GM19351 (cell line): ENCODE measurements at regions not wholly inside any gene's neighbourhood (a gene's known extent, or its start where the extent isn't known, plus 50 kb on each side); places are given as distances from the start of the nearest gene placed in this dataset.
"Not testable (repeated sequence)": the region's sequence is repeated elsewhere in the genome, so short reads cannot be mapped to it uniquely, and the experiment has no call there.

ENCODE experiments used
- ATAC-seq: cut with Tn5 transposase; IDR thresholded peaks from one replicate; pipeline ENCODE4 v1.9.1; 2021; ENCODE audit warnings: mild to moderate bottlenecking, moderate library complexity; ENCODE audit not compliant: unreplicated experiment

DNA sequence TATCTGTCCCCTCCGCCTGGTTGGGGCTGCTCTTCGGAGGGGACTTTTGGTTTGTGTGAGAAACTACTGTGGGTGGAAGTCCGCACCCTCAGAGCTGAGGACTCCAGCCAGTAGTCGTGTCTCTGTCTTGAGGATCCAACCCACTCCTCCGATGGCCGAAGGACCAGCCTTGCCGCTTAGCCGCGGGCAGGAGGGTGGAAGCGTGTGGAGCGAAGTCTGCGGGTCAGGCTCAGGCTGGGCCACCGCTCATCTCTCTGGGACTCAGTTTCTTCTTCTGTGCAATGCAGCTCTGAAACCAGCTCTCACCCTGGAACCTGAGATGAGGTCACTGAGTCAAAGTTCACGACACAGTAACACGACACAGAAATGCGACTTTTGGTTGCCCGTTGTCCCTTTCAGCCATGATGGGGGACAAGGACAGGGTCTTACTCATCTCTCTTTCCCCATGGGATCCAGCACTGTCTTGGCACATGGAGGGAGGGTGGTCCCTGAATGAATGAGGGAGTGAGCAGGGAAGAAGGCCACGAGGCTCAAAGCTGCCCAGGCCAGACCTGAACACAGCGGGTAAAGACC lies 133.3 kb upstream of the PODXL start:
- ATAC-seq: no peak

GRCh38 chr7:131688738-131689661 lies 132.6 kb upstream of the PODXL start:
- ATAC-seq: peak; percentile 76

DNA sequence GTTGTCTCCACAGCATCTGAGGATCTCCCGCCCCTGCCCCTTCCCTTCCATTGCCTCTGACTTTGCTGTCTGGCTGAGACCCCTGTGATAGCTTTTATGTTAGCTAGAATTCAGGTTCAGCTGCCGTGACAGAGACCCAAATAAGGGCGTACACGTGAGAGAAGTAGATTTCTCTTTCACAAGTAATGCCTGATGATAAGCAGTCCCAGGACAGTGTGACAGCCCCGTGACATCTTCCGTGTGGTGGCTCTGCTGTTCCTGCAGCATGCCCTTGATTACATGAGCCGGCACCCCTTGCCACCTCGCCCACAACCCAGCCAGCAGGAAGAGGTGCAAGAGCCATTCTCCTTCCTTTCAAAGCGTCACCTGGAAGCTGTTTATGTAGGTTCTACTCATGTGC lies 130.9 kb upstream of the PODXL start:
- ATAC-seq: no peak

GRCh38 chr7:131686833-131687232 lies 130.4 kb upstream of the PODXL start:
- no peak for ATAC-seq

DNA sequence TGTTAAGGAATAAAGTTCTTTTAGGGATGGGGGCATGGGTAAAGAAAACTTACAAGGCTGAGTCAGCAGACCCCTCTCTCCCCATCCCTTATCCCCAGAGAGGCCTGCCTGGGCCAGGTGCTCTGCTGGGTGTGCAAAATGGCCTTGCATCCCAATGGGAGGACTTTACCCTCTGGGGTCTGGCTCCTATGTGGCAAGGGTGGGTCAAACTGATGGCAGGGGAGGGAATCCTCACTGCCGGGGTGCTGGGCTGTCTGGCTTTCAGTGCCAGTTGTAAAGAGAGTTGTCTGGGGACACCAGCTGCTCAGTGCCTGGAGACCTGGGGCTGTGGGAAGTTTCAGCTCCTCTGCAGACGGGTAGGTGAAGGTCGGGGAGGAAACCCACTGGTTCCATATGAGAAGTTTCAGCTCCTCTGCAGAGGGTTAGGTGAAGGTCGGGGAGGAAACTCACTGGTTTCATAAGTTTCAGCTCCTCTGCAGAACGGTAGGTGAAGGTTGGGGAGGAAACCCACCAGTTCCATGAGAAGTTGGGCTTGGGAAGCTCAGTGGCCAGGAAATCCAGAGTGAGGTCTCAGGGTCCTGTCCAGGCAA lies 127.2 kb upstream of the PODXL start:
- peak; percentile 63 for ATAC-seq

- ATAC-seq: no peak
Measured at GRCh38 chr7:131681961-131682360, 125.5 kb upstream of the PODXL start.

- ATAC-seq: not testable (repeated sequence)
Measured at GRCh38 chr7:131679071-131679470, 122.6 kb upstream of the PODXL start.

DNA sequence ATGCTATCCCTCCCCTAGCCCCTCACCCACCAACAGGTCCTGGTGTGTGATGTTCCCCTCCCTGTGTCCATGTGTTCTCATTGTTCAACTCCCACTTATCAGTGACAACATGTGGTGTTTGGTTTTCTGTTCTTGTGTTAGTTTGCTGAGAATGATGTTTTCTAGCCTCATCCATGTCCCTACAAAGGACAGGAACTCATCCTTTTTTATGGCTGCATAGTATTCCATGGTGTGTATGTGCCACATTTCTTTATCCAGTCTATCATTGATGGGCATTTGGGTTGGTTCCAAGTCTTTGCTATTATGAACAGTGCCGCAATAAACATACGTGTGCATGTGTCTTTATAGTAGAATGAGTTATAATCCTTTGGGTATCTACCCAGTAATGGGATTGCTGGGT lies 120.4 kb upstream of the PODXL start:
- not testable (repeated sequence) for ATAC-seq

- ATAC-seq: no peak
Measured at GRCh38 chr7:131674131-131674530, 117.7 kb upstream of the PODXL start.

- no peak for ATAC-seq
Measured at GRCh38 chr7:131673576-131673975, 117.1 kb upstream of the PODXL start.

- ATAC-seq: no peak
Measured at GRCh38 chr7:131670406-131670805, 114.0 kb upstream of the PODXL start.

DNA sequence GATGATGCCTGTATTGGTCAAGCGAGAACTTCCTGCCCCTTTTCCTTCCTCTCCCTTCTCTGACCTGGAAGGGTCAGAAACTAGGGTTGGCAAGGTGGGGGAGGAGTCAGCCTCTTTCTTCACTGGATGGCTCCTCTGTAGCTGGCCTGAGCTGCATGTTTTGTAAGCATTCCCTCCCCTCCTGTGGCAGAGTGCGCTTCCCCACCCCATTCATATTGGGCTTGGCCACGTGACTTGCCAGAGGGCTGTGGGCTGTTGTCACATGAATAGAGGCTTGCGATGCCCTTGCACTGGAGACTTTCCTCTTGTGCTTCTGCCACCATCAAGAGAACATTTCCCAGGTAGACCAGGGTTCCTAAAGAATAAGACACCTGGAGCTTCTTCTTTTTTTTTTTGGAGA lies 111.3 kb upstream of the PODXL start:
- no peak for ATAC-seq

- ATAC-seq: no peak
Measured at GRCh38 chr7:131665021-131665420, 108.6 kb upstream of the PODXL start.

DNA sequence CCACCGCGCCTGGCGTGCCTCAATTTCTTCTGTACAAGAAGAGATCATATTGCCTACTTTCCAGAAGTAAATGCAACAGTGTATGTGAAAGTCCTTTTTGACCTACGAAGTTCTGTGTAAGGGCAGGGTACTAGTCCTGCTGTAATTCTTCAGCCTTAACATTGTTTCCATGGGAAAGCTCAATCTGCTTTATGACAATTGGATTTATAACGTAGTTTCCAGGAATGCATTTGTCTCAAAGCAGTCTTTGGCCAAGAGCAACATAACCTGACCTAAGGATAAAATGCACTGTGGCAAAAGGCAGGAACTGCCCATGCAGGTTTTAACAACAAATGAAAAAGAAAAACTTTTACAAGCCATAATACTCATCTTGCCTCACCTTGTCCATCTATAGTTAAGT lies 108.1 kb upstream of the PODXL start:
- no peak for ATAC-seq

- ATAC-seq: not testable (repeated sequence)
Measured at GRCh38 chr7:131662301-131662873, 106.0 kb upstream of the PODXL start.

DNA sequence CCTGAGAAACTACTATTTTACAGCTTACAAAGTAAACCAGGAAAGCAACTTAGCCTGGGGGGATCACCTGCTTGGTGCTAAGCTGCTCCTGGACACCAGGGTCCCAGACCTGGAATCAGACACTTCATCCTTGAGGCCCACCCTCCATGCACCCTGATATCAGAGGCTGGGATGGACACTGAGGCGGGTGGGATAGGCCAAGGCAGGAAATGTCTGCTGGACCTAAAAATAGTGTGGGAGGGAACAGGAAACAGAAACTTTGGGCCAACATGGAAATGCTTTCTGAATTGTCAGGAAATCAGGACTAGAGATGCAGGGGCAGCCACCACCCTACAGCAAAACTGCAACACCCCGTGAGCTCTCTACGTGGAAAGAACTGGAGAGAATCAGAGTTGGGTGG lies 101.5 kb upstream of the PODXL start:
- no peak for ATAC-seq

DNA sequence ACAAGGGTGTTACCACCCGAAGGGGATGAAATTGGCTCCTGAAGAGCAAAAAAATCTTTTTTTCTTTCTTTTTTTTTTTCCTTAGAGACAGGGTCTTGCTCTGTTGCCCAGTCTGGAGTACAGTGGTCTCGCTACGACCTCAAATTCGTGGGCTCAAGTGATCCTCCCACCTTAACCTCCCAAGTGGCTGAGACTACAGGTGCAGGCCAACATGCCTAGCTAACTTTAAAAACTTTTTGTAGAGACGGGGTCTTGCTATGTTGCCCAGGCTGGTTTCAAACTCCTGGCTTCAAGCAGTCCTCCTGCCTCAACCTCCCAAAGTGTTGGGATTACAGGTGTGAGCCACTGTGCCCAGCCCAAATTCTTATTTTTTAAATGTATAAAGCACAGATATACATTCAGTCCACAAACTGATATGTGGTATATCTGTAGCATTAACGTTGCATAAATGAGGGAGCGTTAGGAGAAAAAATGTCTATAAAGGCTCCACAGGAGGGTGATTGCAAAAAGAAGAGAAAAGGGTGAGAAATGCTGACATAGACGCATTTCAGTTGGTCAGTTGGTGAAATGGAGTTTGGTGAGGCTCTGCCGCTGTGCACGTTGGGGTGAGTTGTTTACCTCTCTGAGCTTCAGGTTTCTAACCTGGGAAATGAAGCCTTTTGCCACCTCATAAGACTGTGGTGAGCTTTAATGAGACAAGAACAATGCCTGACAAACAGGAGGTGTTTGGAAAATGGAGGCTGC lies 100.7 kb upstream of the PODXL start:
- ATAC-seq: no peak

DNA sequence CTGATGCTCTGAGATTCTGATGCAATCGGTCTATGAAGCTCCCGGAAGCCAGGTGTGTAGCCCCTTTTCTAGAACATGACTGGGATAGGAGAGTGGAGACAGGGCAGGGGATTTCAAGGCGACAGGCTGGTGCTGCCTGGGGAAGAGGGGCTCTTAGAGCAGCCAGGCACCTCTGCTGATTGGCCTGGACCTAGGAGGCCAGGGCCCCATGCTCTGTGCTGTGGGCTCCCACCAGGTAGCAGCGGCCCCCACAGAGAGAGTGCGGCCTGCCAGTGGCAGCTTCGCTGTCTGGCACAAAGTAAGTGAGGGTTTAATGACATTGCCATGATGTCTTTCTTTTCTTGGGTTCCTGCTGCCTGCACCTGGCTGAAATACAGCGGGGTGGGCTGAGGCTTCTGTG lies 99.4 kb upstream of the PODXL start:
- ATAC-seq: no peak

DNA sequence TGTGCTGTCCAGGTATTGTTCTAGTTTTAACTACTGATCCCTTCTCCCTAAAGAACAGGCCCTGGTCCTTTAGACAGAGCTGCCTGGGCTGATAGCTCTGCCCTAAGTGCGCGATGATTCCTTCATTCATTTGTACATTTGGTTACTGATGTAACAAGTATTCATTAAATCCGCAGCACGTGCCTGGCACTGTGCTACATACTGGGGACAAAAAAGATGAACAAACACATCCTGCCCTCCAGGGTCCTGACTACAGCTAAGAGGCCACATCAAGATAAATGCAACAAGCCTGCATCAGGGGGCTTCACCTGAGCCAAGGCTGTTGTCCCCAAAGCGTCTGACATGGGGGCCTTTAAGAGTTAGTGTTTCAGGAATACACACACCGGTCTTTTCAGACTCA lies 99.0 kb upstream of the PODXL start:
- ATAC-seq: no peak

DNA sequence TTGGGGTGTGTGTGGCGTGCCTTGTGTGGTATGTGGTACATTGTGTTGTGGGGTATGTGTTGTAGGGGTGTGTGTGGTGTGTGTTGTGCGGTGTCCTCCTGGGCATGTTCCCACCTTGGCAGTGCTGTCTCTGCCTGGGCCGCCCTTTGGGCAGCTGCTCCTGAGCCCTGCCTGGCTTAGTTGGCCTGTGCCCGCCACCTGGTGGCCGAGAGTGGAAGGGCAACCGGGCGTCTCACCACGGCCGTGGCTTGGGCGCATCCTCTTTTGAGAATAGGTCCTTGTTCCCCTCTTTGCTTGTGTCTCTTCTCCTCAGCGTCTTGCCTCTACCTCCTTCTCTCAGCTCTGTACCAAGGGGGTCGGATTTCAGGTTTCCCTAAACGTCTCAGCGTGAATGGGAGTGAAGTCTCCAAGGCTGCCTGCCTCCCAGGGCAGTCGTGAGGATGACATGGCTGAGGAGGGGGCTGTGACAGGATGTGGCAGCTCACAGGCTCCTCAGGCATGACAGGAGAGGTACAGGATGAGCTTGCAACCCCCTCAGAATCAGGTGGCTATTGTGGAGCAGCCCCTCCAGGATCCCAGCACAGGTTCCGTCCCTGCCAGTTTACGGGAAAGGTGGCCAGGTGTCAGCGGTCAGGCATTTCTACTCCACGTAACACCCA lies 98.4 kb upstream of the PODXL start:
- peak; percentile 93 for ATAC-seq

- no peak for ATAC-seq
Measured at GRCh38 chr7:131654249-131654558, 97.8 kb upstream of the PODXL start.
